Ishikawa (cell line): ENCODE measurements at regions not wholly inside any gene's neighbourhood (a gene's known extent, or its start where the extent isn't known, plus 50 kb on each side); places are given as distances from the start of the nearest gene placed in this dataset.

Experiments used
- CREB1 ChIP-seq: IDR thresholded peaks from 2 replicates; pipeline ENCODE4 v1.6.1; 2012; ENCODE audit warnings: low read depth
- EGR1 ChIP-seq: IDR thresholded peaks from 2 replicates; pipeline ENCODE4 v1.6.1; 2012
- EP300 ChIP-seq: IDR thresholded peaks from 2 replicates; pipeline ENCODE4 v1.6.1; 2012; ENCODE audit warnings: borderline replicate concordance
- FOXM1 ChIP-seq: IDR thresholded peaks from 2 replicates; pipeline ENCODE4 v1.6.1; 2012; ENCODE audit warnings: low read depth, borderline replicate concordance
- MAX ChIP-seq: IDR thresholded peaks from 2 replicates; pipeline ENCODE4 v1.6.1; 2012
- NFIC ChIP-seq: IDR thresholded peaks from 2 replicates; pipeline ENCODE4 v1.6.1; 2012
- RAD21 ChIP-seq: IDR thresholded peaks from 2 replicates; pipeline ENCODE4 v1.6.1; 2012; ENCODE audit warnings: low read depth
- REST ChIP-seq: IDR thresholded peaks from 2 replicates; pipeline ENCODE4 v1.6.1; 2012; ENCODE audit warnings: low read depth, mild to moderate bottlenecking
- TAF1 ChIP-seq: IDR thresholded peaks from 2 replicates; pipeline ENCODE4 v1.6.1; 2012; ENCODE audit warnings: low read depth, mild to moderate bottlenecking
- TCF12 ChIP-seq: IDR thresholded peaks from 2 replicates; pipeline ENCODE4 v1.6.1; 2012; ENCODE audit warnings: low read depth
- USF1 ChIP-seq: IDR thresholded peaks from 2 replicates; pipeline ENCODE4 v1.6.1; 2012
- YY1 ChIP-seq: IDR thresholded peaks from 2 replicates; pipeline ENCODE4 v1.6.1; 2012; ENCODE audit warnings: low read depth
- ZBTB7A ChIP-seq: IDR thresholded peaks from 2 replicates; pipeline ENCODE4 v1.6.1; 2012; ENCODE audit warnings: low read depth

GRCh38 chr10:121062115-121062514, 211.0 kb downstream of the WDR11 start:
- TF ChIP-seq ZBTB7A, result no peak
- no peak for TF ChIP-seq NFIC
- no peak for TF ChIP-seq REST
- no peak for TF ChIP-seq FOXM1
- no peak for TF ChIP-seq YY1
- TF ChIP-seq MAX, result no peak
- no peak for TF ChIP-seq RAD21
- no peak for TF ChIP-seq EP300
- no peak for TF ChIP-seq TCF12
- TF ChIP-seq USF1, result no peak
- TF ChIP-seq EGR1, result no peak
- TF ChIP-seq TAF1, result no peak
- no peak for TF ChIP-seq CREB1
